Prostate gland (tissue), 2 donors: ENCODE measurements at regions not wholly inside any gene's neighbourhood (a gene's known extent, or its start where the extent isn't known, plus 50 kb on each side); places are given as distances from the start of the nearest gene placed in this dataset.

ENCODE experiments used
- POLR2A ChIP-seq: fragments of 450-650 bp; IDR thresholded peaks from one replicate; pipeline ENCODE4 v1.6.1; 2016; ENCODE audit warnings: antibody characterized with exemption, mild to moderate bottlenecking
- POLR2AphosphoS5 ChIP-seq: sonication (generic); formaldehyde crosslinking; IDR thresholded peaks from one replicate; pipeline ENCODE4 v1.6.1; 2017; ENCODE audit warnings: antibody characterized with exemption
- TF ChIP-seq, protein P1 (sequence below), 4 experiments: fragments of 200-600 bp in 2 of 4; fragments of 450-650 bp in 2 of 4; sonication (generic) in 2 of 4; IDR thresholded peaks; 1 replicate in 3 of 4; 2 replicates in 1 of 4; pipeline ENCODE4 v1.5.1; 2016 to 2019; ENCODE audit warnings: antibody characterized with exemption in 4 of 4, mild to moderate bottlenecking in 2 of 4, moderate library complexity in 2 of 4

DNA sequence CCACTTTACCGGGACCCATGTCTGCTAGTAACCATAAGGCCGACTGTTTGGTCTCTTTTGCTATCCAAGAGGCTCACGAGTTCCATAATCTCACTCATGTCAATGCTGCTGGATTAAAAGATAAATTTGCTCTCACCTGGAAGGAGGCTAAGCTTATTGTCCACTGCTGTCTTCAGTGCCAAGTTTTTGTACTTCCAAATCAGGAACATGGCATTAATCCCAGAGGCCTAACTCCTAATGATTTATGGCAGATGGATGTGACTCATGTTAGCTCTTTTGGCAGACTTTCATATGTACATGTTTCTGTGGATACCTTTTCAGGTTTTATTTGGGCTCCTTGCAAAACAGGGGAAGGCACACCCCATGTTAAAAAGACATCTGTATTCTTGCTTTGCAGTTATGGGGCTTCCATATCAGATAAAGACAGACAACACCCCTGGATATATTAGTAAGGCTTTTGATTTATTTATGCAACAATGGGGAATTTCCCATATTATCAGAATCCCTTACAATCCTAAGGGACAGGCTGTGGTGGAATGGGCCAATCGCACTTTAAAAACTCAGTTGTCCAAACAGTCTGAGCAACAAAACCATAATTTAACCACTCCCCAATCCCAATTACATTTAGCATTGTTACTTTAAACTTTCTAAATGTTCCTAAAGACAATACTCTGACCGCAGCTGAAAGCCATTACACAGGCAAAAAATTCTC, 162.7 kb downstream of the IER5 start:
- TF ChIP-seq, protein P1, sequence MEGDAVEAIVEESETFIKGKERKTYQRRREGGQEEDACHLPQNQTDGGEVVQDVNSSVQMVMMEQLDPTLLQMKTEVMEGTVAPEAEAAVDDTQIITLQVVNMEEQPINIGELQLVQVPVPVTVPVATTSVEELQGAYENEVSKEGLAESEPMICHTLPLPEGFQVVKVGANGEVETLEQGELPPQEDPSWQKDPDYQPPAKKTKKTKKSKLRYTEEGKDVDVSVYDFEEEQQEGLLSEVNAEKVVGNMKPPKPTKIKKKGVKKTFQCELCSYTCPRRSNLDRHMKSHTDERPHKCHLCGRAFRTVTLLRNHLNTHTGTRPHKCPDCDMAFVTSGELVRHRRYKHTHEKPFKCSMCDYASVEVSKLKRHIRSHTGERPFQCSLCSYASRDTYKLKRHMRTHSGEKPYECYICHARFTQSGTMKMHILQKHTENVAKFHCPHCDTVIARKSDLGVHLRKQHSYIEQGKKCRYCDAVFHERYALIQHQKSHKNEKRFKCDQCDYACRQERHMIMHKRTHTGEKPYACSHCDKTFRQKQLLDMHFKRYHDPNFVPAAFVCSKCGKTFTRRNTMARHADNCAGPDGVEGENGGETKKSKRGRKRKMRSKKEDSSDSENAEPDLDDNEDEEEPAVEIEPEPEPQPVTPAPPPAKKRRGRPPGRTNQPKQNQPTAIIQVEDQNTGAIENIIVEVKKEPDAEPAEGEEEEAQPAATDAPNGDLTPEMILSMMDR (IDR thresholded peaks at IDR 0.05), result no peak
- no peak for TF ChIP-seq POLR2A
- peak; percentile 84 for TF ChIP-seq POLR2AphosphoS5
